GM10266 (cell line): ENCODE measurements at regions not wholly inside any gene's neighbourhood (a gene's known extent, or its start where the extent isn't known, plus 50 kb on each side); places are given as distances from the start of the nearest gene placed in this dataset.

ENCODE experiments used
- DNase-seq: peaks from one replicate; pipeline ENCODE4 v3.0.0; 2012; ENCODE audit errors: extremely low spot score
- CTCF ChIP-seq: IDR thresholded peaks from 2 replicates; pipeline ENCODE4 v1.5.1; 2012; ENCODE audit warnings: mild to moderate bottlenecking, low read depth; ENCODE audit not compliant: control insufficient read depth, insufficient read depth; ENCODE audit errors: missing control alignments

GRCh38 chr18:22728481-22729105 lies 204.5 kb upstream of the RBBP8 start:
- no peak for DNase-seq
- TF ChIP-seq CTCF = no peak

GRCh38 chr18:22731398-22731797 lies 201.7 kb upstream of the RBBP8 start:
- no peak for TF ChIP-seq CTCF
- DNase-seq = no peak

GRCh38 chr18:22734105-22734661 lies 198.9 kb upstream of the RBBP8 start:
- no peak for DNase-seq
- TF ChIP-seq CTCF = no peak

- no peak for TF ChIP-seq CTCF
- DNase-seq = no peak
Observed at GRCh38 chr18:22734791-22735627, 198.1 kb upstream of the RBBP8 start.

- DNase-seq = no peak
- TF ChIP-seq CTCF = no peak
Observed at GRCh38 chr18:22737054-22737453, 196.1 kb upstream of the RBBP8 start.

GRCh38 chr18:22739061-22739642 lies 194.0 kb upstream of the RBBP8 start:
- TF ChIP-seq CTCF = no peak

More at GRCh38 chr18:22739061-22739642, 194.0 kb upstream of the RBBP8 start:
- DNase-seq = no peak
